GM21529 (cell line): ENCODE measurements at regions not wholly inside any gene's neighbourhood (a gene's known extent, or its start where the extent isn't known, plus 50 kb on each side); places are given as distances from the start of the nearest gene placed in this dataset.
A peak's percentile ranks its signal among the peaks of the same experiment; 100 is the strongest.
"Not testable (repeated sequence)": the region's sequence is repeated elsewhere in the genome, so short reads cannot be mapped to it uniquely, and the experiment has no call there.

Experiments
- ATAC-seq: cut with Tn5 transposase; IDR thresholded peaks from one replicate; pipeline ENCODE4 v1.9.1; 2021; ENCODE audit not compliant: unreplicated experiment

- not testable (repeated sequence) for ATAC-seq
Observed at GRCh38 chr4:97437998-97438705, 705.1 kb downstream of the STPG2 start.

DNA sequence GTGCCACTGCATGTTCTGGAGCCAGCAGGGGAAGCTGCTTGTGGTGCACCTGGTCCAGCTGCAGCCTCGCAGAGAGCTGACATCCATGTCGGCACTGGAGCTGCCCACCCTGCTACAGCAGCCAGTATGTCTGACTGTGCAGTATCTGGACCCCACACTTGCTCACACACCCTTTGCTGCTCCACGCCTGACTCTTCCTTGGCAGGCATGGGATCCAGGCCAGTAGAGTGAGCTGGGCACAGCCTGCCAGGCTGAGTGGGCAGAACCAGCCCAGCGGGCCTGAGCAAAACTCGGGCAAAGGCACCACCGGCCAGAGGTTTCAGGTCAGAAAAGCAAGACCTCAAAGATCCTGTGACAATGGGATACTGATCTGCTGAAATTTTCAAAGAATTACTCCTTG is 690.1 kb downstream of the STPG2 start:
- ATAC-seq, result no peak

- ATAC-seq, result no peak
Observed at GRCh38 chr4:97457253-97457652, 686.0 kb downstream of the STPG2 start.

DNA sequence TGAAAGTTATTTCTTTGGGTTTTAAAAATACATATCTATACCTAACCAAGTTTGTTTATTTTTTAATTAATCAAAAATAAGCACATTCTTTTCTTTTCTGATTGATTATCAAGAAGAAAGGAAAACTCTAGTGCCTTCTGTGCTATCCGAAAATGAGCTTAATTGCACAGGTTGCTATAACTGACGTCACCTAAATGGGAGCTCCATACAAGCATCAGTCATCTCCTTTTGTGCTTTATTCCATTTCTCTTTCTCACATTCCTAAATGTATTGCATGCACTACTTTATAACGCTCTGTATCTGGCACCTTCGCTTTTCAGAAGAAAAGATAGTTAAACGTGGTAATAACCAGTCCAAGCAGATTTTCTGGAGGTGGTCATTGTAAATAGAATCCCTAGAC is 675.0 kb downstream of the STPG2 start:
- no peak for ATAC-seq

- ATAC-seq, result no peak
Observed at GRCh38 chr4:97475621-97476020, 667.7 kb downstream of the STPG2 start.

- no peak for ATAC-seq
Observed at GRCh38 chr4:97477974-97478373, 665.3 kb downstream of the STPG2 start.

DNA sequence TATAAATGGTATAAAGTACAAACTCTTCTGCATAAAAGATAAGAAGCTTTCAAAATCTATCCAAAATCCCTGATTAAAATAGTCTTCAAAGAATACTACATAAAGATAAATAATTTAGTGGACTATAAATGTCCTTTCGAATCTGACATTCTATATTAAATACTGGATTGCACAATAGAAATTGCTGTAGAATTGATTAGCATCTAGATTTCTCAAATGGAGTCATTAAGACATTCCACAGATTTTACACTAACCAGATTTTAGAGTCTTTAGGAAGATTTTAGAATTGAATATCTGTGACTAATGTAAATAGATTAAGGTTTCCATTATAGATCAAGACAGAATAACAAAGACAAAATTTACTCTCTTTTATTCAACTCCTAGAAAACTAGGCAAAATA is 663.9 kb downstream of the STPG2 start:
- ATAC-seq, result no peak

- ATAC-seq, result no peak
Observed at GRCh38 chr4:97491856-97492255, 651.4 kb downstream of the STPG2 start.

- ATAC-seq, result no peak
Observed at GRCh38 chr4:97493815-97494518, 649.3 kb downstream of the STPG2 start.

- ATAC-seq, result no peak
Observed at GRCh38 chr4:97496298-97496873, 646.9 kb downstream of the STPG2 start.

GRCh38 chr4:97498875-97499274 is 644.4 kb downstream of the STPG2 start:
- ATAC-seq, result no peak

DNA sequence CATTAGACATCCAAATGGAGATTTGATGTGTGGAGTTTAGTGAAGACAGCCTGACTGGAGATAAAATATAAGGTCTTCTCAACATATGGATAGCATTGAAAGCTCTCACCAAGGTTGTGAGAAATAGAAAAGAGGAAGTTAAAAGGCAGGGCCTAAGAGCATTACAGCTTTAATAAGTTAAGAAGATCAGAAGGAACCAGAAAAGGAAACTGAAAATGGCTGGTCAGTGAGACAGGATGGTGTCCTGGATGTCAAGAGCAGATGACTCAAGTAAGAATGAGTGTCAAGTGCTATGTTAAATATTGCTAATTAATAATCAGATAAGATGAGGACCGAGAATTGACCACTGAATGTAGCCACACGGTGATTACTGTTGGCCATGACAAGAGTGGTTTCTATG is 642.9 kb downstream of the STPG2 start:
- peak; percentile 89 for ATAC-seq

DNA sequence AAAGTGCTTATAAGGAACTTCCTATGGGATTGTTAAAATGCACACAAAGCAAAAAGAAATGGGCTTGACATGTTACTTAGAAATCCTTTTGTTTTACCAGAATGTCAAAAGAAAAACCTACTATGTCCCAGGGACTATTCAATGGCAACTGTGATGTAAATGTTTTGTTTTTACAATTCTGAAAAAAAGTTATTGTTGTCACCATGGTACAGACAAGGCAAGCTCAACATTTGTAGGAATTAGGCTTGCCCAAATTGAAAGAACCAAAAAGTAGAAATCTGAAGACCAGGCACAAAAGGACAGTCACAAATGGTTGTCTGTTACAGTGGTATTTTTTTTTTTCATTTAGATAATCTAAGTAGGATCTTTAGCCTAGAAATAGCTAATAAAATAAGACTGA is 638.6 kb downstream of the STPG2 start:
- ATAC-seq, result no peak

- no peak for ATAC-seq
Observed at GRCh38 chr4:97507587-97508245, 635.6 kb downstream of the STPG2 start.
